ENCODE measurements at regions not wholly inside any gene's neighbourhood (a gene's known extent, or its start where the extent isn't known, plus 50 kb on each side); places are given as distances from the start of the nearest gene placed in this dataset.

GRCh38 chr2:45276914-45277313, 267.7 kb upstream of the SIX2 start:
- intact Hi-C loops (cut with micrococcal nuclease; ENCODE audit: unreplicated experiment) = no loop called here
- BruUV-seq (replicated peaks) = no TSS peak
- no peak for DNase-seq (ENCODE audit: low spot score)

GRCh38 chr2:45275806-45276205, 266.6 kb upstream of the SIX2 start:
- ChIA-PET POLR2A (ENCODE audit: low non-redundant PET) (no interaction called here), CTCF (no interaction called here)
- H3K4me1 ChIP-seq (ENCODE audit: insufficient read depth, low read length, poor library complexity, severe bottlenecking) = no peaks in the 10 kb centered on the region
- H3K27me3 ChIP-seq (replicated peaks; ENCODE audit: insufficient read depth, low read depth, low read length, poor library complexity) = peaks cover under 1% of the 10 kb centered on the region
- TF ChIP-seq, protein P1, sequence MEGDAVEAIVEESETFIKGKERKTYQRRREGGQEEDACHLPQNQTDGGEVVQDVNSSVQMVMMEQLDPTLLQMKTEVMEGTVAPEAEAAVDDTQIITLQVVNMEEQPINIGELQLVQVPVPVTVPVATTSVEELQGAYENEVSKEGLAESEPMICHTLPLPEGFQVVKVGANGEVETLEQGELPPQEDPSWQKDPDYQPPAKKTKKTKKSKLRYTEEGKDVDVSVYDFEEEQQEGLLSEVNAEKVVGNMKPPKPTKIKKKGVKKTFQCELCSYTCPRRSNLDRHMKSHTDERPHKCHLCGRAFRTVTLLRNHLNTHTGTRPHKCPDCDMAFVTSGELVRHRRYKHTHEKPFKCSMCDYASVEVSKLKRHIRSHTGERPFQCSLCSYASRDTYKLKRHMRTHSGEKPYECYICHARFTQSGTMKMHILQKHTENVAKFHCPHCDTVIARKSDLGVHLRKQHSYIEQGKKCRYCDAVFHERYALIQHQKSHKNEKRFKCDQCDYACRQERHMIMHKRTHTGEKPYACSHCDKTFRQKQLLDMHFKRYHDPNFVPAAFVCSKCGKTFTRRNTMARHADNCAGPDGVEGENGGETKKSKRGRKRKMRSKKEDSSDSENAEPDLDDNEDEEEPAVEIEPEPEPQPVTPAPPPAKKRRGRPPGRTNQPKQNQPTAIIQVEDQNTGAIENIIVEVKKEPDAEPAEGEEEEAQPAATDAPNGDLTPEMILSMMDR (conservative IDR thresholded peaks at IDR 0.05; ENCODE audit: low read depth, low read length) = no peak
- no peak for TF ChIP-seq EZH2 (IDR thresholded peaks at IDR 0.05; ENCODE audit: borderline replicate concordance, low read depth, low read length, poor library complexity, severe bottlenecking)
- H3K9me3 ChIP-seq (ENCODE audit: low read depth, low read length, poor library complexity, severe bottlenecking) = no peaks in the 10 kb centered on the region
- H3K36me3 ChIP-seq (ENCODE audit: insufficient read depth, low read length, poor library complexity, severe bottlenecking) = no peaks in the 10 kb centered on the region
- BruUV-seq (replicated peaks) = no TSS peak
- no peak overlapping the region for H3K27ac ChIP-seq (ENCODE audit: low read depth, low read length, poor library complexity, severe bottlenecking)
- intact Hi-C loops (cut with micrococcal nuclease; ENCODE audit: unreplicated experiment) = no loop called here
- DNase-seq (ENCODE audit: low spot score) = no peak
- H3K4me3 ChIP-seq (ENCODE audit: low read depth, low read length, poor library complexity, severe bottlenecking) = no peak overlapping the region

More at GRCh38 chr2:45276914-45277313, 267.7 kb upstream of the SIX2 start:
- H3K27me3 ChIP-seq (replicated peaks; ENCODE audit: insufficient read depth, low read depth, low read length, poor library complexity) = no peaks in the 10 kb centered on the region
- no peak overlapping the region for H3K27ac ChIP-seq (ENCODE audit: low read depth, low read length, poor library complexity, severe bottlenecking)
- no peaks in the 10 kb centered on the region for H3K9me3 ChIP-seq (ENCODE audit: low read depth, low read length, poor library complexity, severe bottlenecking)
- H3K4me3 ChIP-seq (ENCODE audit: low read depth, low read length, poor library complexity, severe bottlenecking) = no peak overlapping the region
- no peaks in the 10 kb centered on the region for H3K36me3 ChIP-seq (ENCODE audit: insufficient read depth, low read length, poor library complexity, severe bottlenecking)
- H3K4me1 ChIP-seq (ENCODE audit: insufficient read depth, low read length, poor library complexity, severe bottlenecking) = no peaks in the 10 kb centered on the region
- TF ChIP-seq, protein P1 (conservative IDR thresholded peaks at IDR 0.05; ENCODE audit: low read depth, low read length) = no peak
- TF ChIP-seq EZH2 (IDR thresholded peaks at IDR 0.05; ENCODE audit: borderline replicate concordance, low read depth, low read length, poor library complexity, severe bottlenecking) = no peak
- ChIA-PET CTCF (no interaction called here), POLR2A (ENCODE audit: low non-redundant PET) (no interaction called here)

- Histone ChIP-seq H3K36me3 (ENCODE audit: insufficient read depth, low read length, poor library complexity, severe bottlenecking) (no peaks in the 10 kb centered on the region), H3K27ac (ENCODE audit: low read depth, low read length, poor library complexity, severe bottlenecking) (no peak overlapping the region), H3K4me3 (ENCODE audit: low read depth, low read length, poor library complexity, severe bottlenecking) (no peak overlapping the region), H3K4me1 (ENCODE audit: insufficient read depth, low read length, poor library complexity, severe bottlenecking) (no peaks in the 10 kb centered on the region), H3K9me3 (ENCODE audit: low read depth, low read length, poor library complexity, severe bottlenecking) (no peaks in the 10 kb centered on the region), H3K27me3 (replicated peaks; ENCODE audit: insufficient read depth, low read depth, low read length, poor library complexity) (peaks cover 6% of the 10 kb centered on the region)
- BruUV-seq (replicated peaks) = no TSS peak
- POLR2A ChIA-PET (ENCODE audit: low non-redundant PET) = no interaction called here
- CTCF ChIA-PET = no interaction called here
- no peak for DNase-seq (ENCODE audit: low spot score)
- intact Hi-C loops (cut with micrococcal nuclease; ENCODE audit: unreplicated experiment) = no loop called here
- TF ChIP-seq EZH2 (IDR thresholded peaks at IDR 0.05; ENCODE audit: borderline replicate concordance, low read depth, low read length, poor library complexity, severe bottlenecking) = no peak
- TF ChIP-seq, protein P1 (conservative IDR thresholded peaks at IDR 0.05; ENCODE audit: low read depth, low read length) = no peak
These were observed 266.1 kb upstream of the SIX2 start for GRCh38 chr2:45275242-45275805.

Data from A673 (cell line).